ENCODE measurements at regions not wholly inside any gene's neighbourhood (a gene's known extent, or its start where the extent isn't known, plus 50 kb on each side); places are given as distances from the start of the nearest gene placed in this dataset.
"Not testable (repeated sequence)": the region's sequence is repeated elsewhere in the genome, so short reads cannot be mapped to it uniquely, and the experiment has no call there.

GRCh38 chrX:2632533-2633504 lies 58.3 kb upstream of the CD99 start:
- no peaks in the 10 kb centered on the region for H3K4me1 Mint-ChIP-seq
- peak; percentile 19 for DNase-seq
- no peak overlapping the region for H3K4me3 Mint-ChIP-seq
- Histone ChIP-seq H3K4me1 (ENCODE audit: control insufficient read depth, insufficient read depth, low read length) (no peaks in the 10 kb centered on the region), H3K9me3 (ENCODE audit: control insufficient read depth, low read length) (peaks cover 34% of the 10 kb centered on the region), H3K27me3 (ENCODE audit: control insufficient read depth, insufficient read depth, low read length, poor library complexity, severe bottlenecking) (no peaks in the 10 kb centered on the region), H3K36me3 (ENCODE audit: control insufficient read depth, insufficient read depth, low read length) (peaks cover 64% of the 10 kb centered on the region), H3K27ac (ENCODE audit: low read depth, low read length) (no peak overlapping the region), H3K9ac (ENCODE audit: extremely low read depth, low read length, poor library complexity, severe bottlenecking) (no peak overlapping the region), H3K4me3 (ENCODE audit: low read length) (no peak overlapping the region)
- 95 to 98% methylated on average over 6 to 9 of the region's 9 CpGs for WGBS, 2 experiments (ENCODE audit: insufficient coverage in 1 of 2, insufficient read length in 1 of 2)
- H3K27ac Mint-ChIP-seq = no peak overlapping the region
- peaks cover 69% of the 10 kb centered on the region for H3K36me3 Mint-ChIP-seq (ENCODE audit: low read depth)
- H3K27me3 Mint-ChIP-seq (ENCODE audit: insufficient read depth) = no peaks in the 10 kb centered on the region
- TF ChIP-seq CTCF (conservative IDR thresholded peaks at IDR 0.05) = no peak
- peaks cover 17% of the 10 kb centered on the region for H3K9me3 Mint-ChIP-seq

- no peak overlapping the region for H3K27ac Mint-ChIP-seq
- no peaks in the 10 kb centered on the region for H3K4me1 Mint-ChIP-seq
- Histone ChIP-seq H3K27me3 (ENCODE audit: control insufficient read depth, insufficient read depth, low read length, poor library complexity, severe bottlenecking) (no peaks in the 10 kb centered on the region), H3K36me3 (ENCODE audit: control insufficient read depth, insufficient read depth, low read length) (peaks cover 69% of the 10 kb centered on the region), H3K9ac (ENCODE audit: extremely low read depth, low read length, poor library complexity, severe bottlenecking) (no peak overlapping the region), H3K4me3 (ENCODE audit: low read length) (no peak overlapping the region), H3K27ac (ENCODE audit: low read depth, low read length) (no peak overlapping the region), H3K4me1 (ENCODE audit: control insufficient read depth, insufficient read depth, low read length) (no peaks in the 10 kb centered on the region), H3K9me3 (ENCODE audit: control insufficient read depth, low read length) (peaks cover 34% of the 10 kb centered on the region)
- no peaks in the 10 kb centered on the region for H3K27me3 Mint-ChIP-seq (ENCODE audit: insufficient read depth)
- DNase-seq = no peak
- no peak for TF ChIP-seq CTCF (conservative IDR thresholded peaks at IDR 0.05)
- H3K9me3 Mint-ChIP-seq = peaks cover 17% of the 10 kb centered on the region
- 45 to 59% methylated on average over 2 to 3 of the region's 3 CpGs for WGBS, 2 experiments (ENCODE audit: insufficient coverage in 1 of 2, insufficient read length in 1 of 2)
- no peak overlapping the region for H3K4me3 Mint-ChIP-seq
- peaks cover 71% of the 10 kb centered on the region for H3K36me3 Mint-ChIP-seq (ENCODE audit: low read depth)
Observed at GRCh38 chrX:2631743-2632532, 59.2 kb upstream of the CD99 start.

GRCh38 chrX:2630935-2631742 lies 60.0 kb upstream of the CD99 start:
- Mint-ChIP-seq H3K36me3 (ENCODE audit: low read depth) (peaks cover 75% of the 10 kb centered on the region), H3K9me3 (peaks cover 17% of the 10 kb centered on the region)
- not testable (repeated sequence) for DNase-seq; H3K4me1 Mint-ChIP-seq; H3K27me3 ChIP-seq (ENCODE audit: control insufficient read depth, insufficient read depth, low read length, poor library complexity, severe bottlenecking); H3K4me3 Mint-ChIP-seq; H3K27me3 Mint-ChIP-seq (ENCODE audit: insufficient read depth); H3K9ac ChIP-seq (ENCODE audit: extremely low read depth, low read length, poor library complexity, severe bottlenecking); H3K27ac ChIP-seq (ENCODE audit: low read depth, low read length); H3K27ac Mint-ChIP-seq; H3K4me1 ChIP-seq (ENCODE audit: control insufficient read depth, insufficient read depth, low read length); H3K4me3 ChIP-seq (ENCODE audit: low read length)
- Histone ChIP-seq H3K9me3 (ENCODE audit: control insufficient read depth, low read length) (peaks cover 34% of the 10 kb centered on the region), H3K36me3 (ENCODE audit: control insufficient read depth, insufficient read depth, low read length) (peaks cover 77% of the 10 kb centered on the region)
- 95% methylated on average over 5 to 6 of the region's 6 CpGs for WGBS, 2 experiments (ENCODE audit: insufficient coverage in 1 of 2, insufficient read length in 1 of 2)

GRCh38 chrX:2630008-2630934 lies 60.8 kb upstream of the CD99 start:
- not testable (repeated sequence) for H3K27ac ChIP-seq (ENCODE audit: low read depth, low read length); H3K4me3 Mint-ChIP-seq; H3K4me1 ChIP-seq (ENCODE audit: control insufficient read depth, insufficient read depth, low read length); H3K9ac ChIP-seq (ENCODE audit: extremely low read depth, low read length, poor library complexity, severe bottlenecking); H3K27me3 ChIP-seq (ENCODE audit: control insufficient read depth, insufficient read depth, low read length, poor library complexity, severe bottlenecking); H3K4me1 Mint-ChIP-seq; H3K27me3 Mint-ChIP-seq (ENCODE audit: insufficient read depth); H3K27ac Mint-ChIP-seq; DNase-seq
- peaks cover 78% of the 10 kb centered on the region for H3K36me3 Mint-ChIP-seq (ENCODE audit: low read depth)
- Histone ChIP-seq H3K9me3 (ENCODE audit: control insufficient read depth, low read length) (peaks cover 34% of the 10 kb centered on the region), H3K4me3 (ENCODE audit: low read length) (peak overlapping the region; percentile 13), H3K36me3 (ENCODE audit: control insufficient read depth, insufficient read depth, low read length) (peaks cover 82% of the 10 kb centered on the region)
- 91 to 98% methylated on average over 4 to 5 of the region's 5 CpGs for WGBS, 2 experiments (ENCODE audit: insufficient coverage in 1 of 2, insufficient read length in 1 of 2)
- H3K9me3 Mint-ChIP-seq = peaks cover 17% of the 10 kb centered on the region

All from endodermal cell (in vitro differentiated cells).